A549 (cell line): ENCODE measurements at regions not wholly inside any gene's neighbourhood (a gene's known extent, or its start where the extent isn't known, plus 50 kb on each side); places are given as distances from the start of the nearest gene placed in this dataset.

Source experiments
- ATAC-seq, 2 experiments: fragments of 200-7000 bp in 1 of 2; fragments of >200 bp in 1 of 2; cut with Nextera tagmentation in 1 of 2; cut with Tn5 transposase in 1 of 2; 3 replicates each; pipeline versions ENCODE4 v1.8.0 to v1.9.1; 2018 to 2020; ENCODE audit warnings: mild to moderate bottlenecking in 1 of 2, moderate library complexity in 1 of 2
- CTCF ChIA-PET: fragments of 300-600 bp; sonication (Branson Sonifier 250); formaldehyde crosslinking; extraction: SDS; loops from one replicate; lab custom pipeline; 2021; ENCODE audit warnings: antibody characterized with exemption, inconsistent platforms; lab: Yijun Ruan, JAX
- POLR2A ChIA-PET: fragments of 350-600 bp; formaldehyde crosslinking; extraction: SDS; loops from one replicate; lab custom pipeline; 2021; ENCODE audit warnings: antibody characterized with exemption, inconsistent platforms; lab: Yijun Ruan, JAX
- DNase-seq, 2 experiments: peaks; one replicate each; pipeline versions ENCODE4 v3.0.0 to v3.0.0-alpha.2; 2011 to 2016; ENCODE audit warnings: low read depth in 1 of 2, low spot score in 1 of 2
- FAIRE-seq: peaks from 2 replicates; lab custom pipeline; 2011; peaks lifted over from hg19 to GRCh38; lab: Jason Lieb, UNC
- H3K27ac ChIP-seq, 2 experiments: fragments of >200 bp; sonication (Bioruptor Twin); formaldehyde crosslinking; 3 replicates each; pipeline ENCODE4 v1.5.1; 2016 to 2017
- H3K4me1 ChIP-seq: fragments of >200 bp; sonication (Bioruptor Twin); formaldehyde crosslinking; 3 replicates; pipeline ENCODE4 v1.6.1; 2016
- H3K4me2 ChIP-seq: fragments of >200 bp; sonication (Bioruptor Twin); formaldehyde crosslinking; 3 replicates; pipeline ENCODE4 v1.6.1; 2016
- H3K4me3 ChIP-seq: fragments of >200 bp; sonication (Bioruptor Twin); formaldehyde crosslinking; 3 replicates; pipeline ENCODE4 v1.5.1; 2016
- H3K9me3 ChIP-seq: fragments of >200 bp; sonication (Bioruptor Twin); formaldehyde crosslinking; 3 replicates; pipeline ENCODE4 v1.6.1; 2016
- ATOH8 ChIP-seq: fragments of 250-450 bp; sonication (Bioruptor Pico); IDR thresholded peaks from 2 replicates; pipeline ENCODE4 v1.5.0; 2020; ENCODE audit warnings: low read depth, mild to moderate bottlenecking, moderate library complexity
- CBX2 ChIP-seq: fragments of 200-600 bp; sonication (generic); IDR thresholded peaks from 2 replicates; pipeline ENCODE4 v1.6.1; 2016; ENCODE audit warnings: low read depth, mild to moderate bottlenecking, borderline replicate concordance
- CEBPB ChIP-seq, 2 experiments: fragments of >200 bp in 1 of 2; sonication (Bioruptor Twin) in 1 of 2; formaldehyde crosslinking in 1 of 2; IDR thresholded peaks; 2 replicates each; pipeline ENCODE4 v1.6.1; 2012 to 2016
- EHF ChIP-seq: fragments of 250-450 bp; sonication (Bioruptor Pico); IDR thresholded peaks from 2 replicates; pipeline ENCODE4 v1.5.0; 2020; ENCODE audit warnings: mild to moderate bottlenecking
- ESRRA ChIP-seq: fragments of 150-350 bp; IDR thresholded peaks from 2 replicates; pipeline ENCODE4 v1.6.1; 2014; ENCODE audit warnings: mild to moderate bottlenecking, low read length, borderline replicate concordance
- FOSL2 ChIP-seq, 2 experiments: fragments of 450-650 bp in 1 of 2; fragments of >200 bp in 1 of 2; sonication (Bioruptor Twin) in 1 of 2; formaldehyde crosslinking; IDR thresholded peaks; 2 replicates each; pipeline versions ENCODE4 v1.5.0 to v1.6.1; 2016 to 2020; ENCODE audit warnings: mild to moderate bottlenecking in 1 of 2, moderate library complexity in 1 of 2
- HES2 ChIP-seq: fragments of >200 bp; sonication (Bioruptor Twin); formaldehyde crosslinking; IDR thresholded peaks from 2 replicates; pipeline ENCODE4 v1.6.1; 2016
- HEYL ChIP-seq: fragments of 250-450 bp; sonication (Bioruptor Pico); IDR thresholded peaks from 2 replicates; pipeline ENCODE4 v1.8.0; 2021; ENCODE audit warnings: mild to moderate bottlenecking, moderate library complexity
- HOXB5 ChIP-seq: fragments of 250-450 bp; sonication (Bioruptor Pico); IDR thresholded peaks from 2 replicates; pipeline ENCODE4 v1.5.0; 2020; ENCODE audit warnings: mild to moderate bottlenecking, moderate library complexity
- JUN ChIP-seq, 2 experiments: fragments of >200 bp; sonication (Bioruptor Twin); formaldehyde crosslinking; IDR thresholded peaks; 2 replicates in 1 of 2; 3 replicates in 1 of 2; pipeline ENCODE4 v1.6.1; 2016 to 2017
- JUNB ChIP-seq: fragments of >200 bp; sonication (Bioruptor Twin); formaldehyde crosslinking; IDR thresholded peaks from 2 replicates; pipeline ENCODE4 v1.6.1; 2016
- KDM1A ChIP-seq: fragments of 200-600 bp; sonication (generic); IDR thresholded peaks from 2 replicates; pipeline ENCODE4 v1.6.1; 2016; ENCODE audit warnings: low read depth, mild to moderate bottlenecking
- MAX ChIP-seq: IDR thresholded peaks from 2 replicates; pipeline ENCODE4 v1.6.1; 2012
- NFE2L2 ChIP-seq: fragments of 150-350 bp; conservative IDR thresholded peaks from 2 replicates; pipeline ENCODE4 v1.6.1; 2014; ENCODE audit warnings: low read length
- NPAS2 ChIP-seq: fragments of 250-450 bp; sonication (Bioruptor Pico); IDR thresholded peaks from 2 replicates; pipeline ENCODE4 v1.8.0; 2022; ENCODE audit warnings: mild to moderate bottlenecking, moderate library complexity, borderline replicate concordance
- NR3C1 ChIP-seq: fragments of >200 bp; sonication (Bioruptor Twin); formaldehyde crosslinking; IDR thresholded peaks from 3 replicates; pipeline ENCODE4 v1.6.1; 2017
- POLR2A ChIP-seq: IDR thresholded peaks from 2 replicates; pipeline ENCODE4 v1.6.1; 2012; ENCODE audit warnings: mild to moderate bottlenecking, low read length
- RCOR1 ChIP-seq: fragments of 150-350 bp; IDR thresholded peaks from 2 replicates; pipeline ENCODE4 v1.6.1; 2014; ENCODE audit warnings: antibody characterized with exemption, low read length, low read depth
- RNF2 ChIP-seq: fragments of 200-600 bp; sonication (generic); IDR thresholded peaks from 2 replicates; pipeline ENCODE4 v1.6.1; 2016; ENCODE audit warnings: low read depth, mild to moderate bottlenecking, antibody characterized with exemption, moderate library complexity, borderline replicate concordance
- SMC3 ChIP-seq: fragments of >200 bp; sonication (Bioruptor Twin); formaldehyde crosslinking; IDR thresholded peaks from 3 replicates; pipeline ENCODE4 v1.6.1; 2018; ENCODE audit warnings: inconsistent platforms
- TFCP2L1 ChIP-seq: fragments of 250-450 bp; sonication (Bioruptor Pico); IDR thresholded peaks from 2 replicates; pipeline ENCODE4 v1.5.0; 2021; ENCODE audit warnings: mild to moderate bottlenecking
- ZFP36 ChIP-seq: fragments of 450-650 bp; IDR thresholded peaks from 2 replicates; pipeline ENCODE4 v1.6.1; 2014; ENCODE audit warnings: borderline replicate concordance; ENCODE audit not compliant: partially characterized antibody
- WGBS: methylation state at CpG from one replicate; pipeline ENCODE4 v1.1.6; 2017; ENCODE audit errors: missing lambda C conversion rate; 5-methylcytosine and 5-hydroxymethylcytosine counted together
- TF ChIP-seq, protein P1 (sequence below): fragments of 250-450 bp; sonication (Bioruptor Pico); IDR thresholded peaks from 2 replicates; pipeline ENCODE4 v1.5.0; 2021; ENCODE audit warnings: mild to moderate bottlenecking, moderate library complexity, borderline replicate concordance
- TF ChIP-seq, protein P2 (sequence below): fragments of 150-350 bp; IDR thresholded peaks from 2 replicates; pipeline ENCODE4 v1.6.1; 2014; ENCODE audit warnings: low read depth, mild to moderate bottlenecking, low read length

DNA sequence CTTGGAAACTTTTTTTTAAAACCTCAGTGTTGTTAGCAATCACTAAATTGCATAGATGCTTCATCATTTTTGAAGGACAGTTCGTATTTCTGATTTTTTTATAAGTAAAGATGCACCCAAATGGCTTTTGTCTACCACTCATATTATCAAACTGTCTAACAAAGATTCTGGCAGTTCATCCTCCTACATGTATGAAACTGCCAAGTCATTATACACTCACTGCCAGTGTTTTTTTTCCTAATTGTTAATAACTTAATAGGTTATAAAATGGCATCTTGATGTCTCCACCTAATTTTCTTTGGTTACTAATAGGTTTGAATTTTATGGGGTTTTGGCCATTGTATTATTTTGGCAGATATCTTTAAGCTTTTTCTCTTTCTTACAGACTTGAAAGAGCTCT is 77.0 kb downstream of the HTR5A start:
- POLR2A ChIA-PET, result no interaction called here
- CTCF ChIA-PET, result interaction anchor here (1.4 to 1.5 kb wide), 2 partner anchors 8 to 44 kb away, joined by 3 to 4 read pairs; no protein-coding TSS in a partner anchor
- Histone ChIP-seq H3K4me3 (no peak overlapping the region), H3K4me2 (no peak overlapping the region), H3K4me1 (no peaks in the 10 kb centered on the region), H3K9me3 (no peaks in the 10 kb centered on the region; the same call in 2 of the 3 replicates), H3K27ac (no peak overlapping the region)
- no peak for FAIRE-seq
- no peak for ATAC-seq
- WGBS, result 2% methylated on average over 1 of the region's 1 CpG
- no peak for TF ChIP-seq KDM1A
- TF ChIP-seq NFE2L2, result peak; percentile 38; the same call in 1 of the 2 replicates
- no peak for DNase-seq

- no peak for FAIRE-seq
- ATAC-seq, result no peak
- TF ChIP-seq ESRRA (no peak), RCOR1 (no peak), HEYL (CRISPR knock-in tag) (no peak), JUNB (no peak), MAX (no peak), TFCP2L1 (CRISPR knock-in tag) (no peak), HOXB5 (CRISPR knock-in tag) (no peak), FOSL2 (IDR thresholded peaks at IDR 0.05) (no peak), FOSL2 (CRISPR knock-in tag; IDR thresholded peaks at IDR 0.05) (no peak), HES2 (no peak)
- TF ChIP-seq, protein P1, sequence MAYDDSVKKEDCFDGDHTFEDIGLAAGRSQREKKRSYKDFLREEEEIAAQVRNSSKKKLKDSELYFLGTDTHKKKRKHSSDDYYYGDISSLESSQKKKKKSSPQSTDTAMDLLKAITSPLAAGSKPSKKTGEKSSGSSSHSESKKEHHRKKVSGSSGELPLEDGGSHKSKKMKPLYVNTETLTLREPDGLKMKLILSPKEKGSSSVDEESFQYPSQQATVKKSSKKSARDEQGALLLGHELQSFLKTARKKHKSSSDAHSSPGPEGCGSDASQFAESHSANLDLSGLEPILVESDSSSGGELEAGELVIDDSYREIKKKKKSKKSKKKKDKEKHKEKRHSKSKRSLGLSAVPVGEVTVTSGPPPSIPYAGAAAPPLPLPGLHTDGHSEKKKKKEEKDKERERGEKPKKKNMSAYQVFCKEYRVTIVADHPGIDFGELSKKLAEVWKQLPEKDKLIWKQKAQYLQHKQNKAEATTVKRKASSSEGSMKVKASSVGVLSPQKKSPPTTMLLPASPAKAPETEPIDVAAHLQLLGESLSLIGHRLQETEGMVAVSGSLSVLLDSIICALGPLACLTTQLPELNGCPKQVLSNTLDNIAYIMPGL, result no peak
- ChIA-PET CTCF (interaction anchor here (1.4 to 1.5 kb wide), 2 partner anchors 8 to 43 kb away, joined by 3 to 4 read pairs; no protein-coding TSS in a partner anchor), POLR2A (no interaction called here)
- DNase-seq, result no peak
- H3K4me1 ChIP-seq, result no peaks in the 10 kb centered on the region
- H3K9me3 ChIP-seq, result no peaks in the 10 kb centered on the region; the same call in 2 of the 3 replicates
- 0% methylated on average over 2 of the region's 2 CpGs for WGBS
- H3K4me3 ChIP-seq, result no peak overlapping the region
- H3K4me2 ChIP-seq, result no peak overlapping the region
- H3K27ac ChIP-seq, result no peak overlapping the region
These were observed 77.5 kb downstream of the HTR5A start for GRCh38 chr7:155147624-155148023.

DNA sequence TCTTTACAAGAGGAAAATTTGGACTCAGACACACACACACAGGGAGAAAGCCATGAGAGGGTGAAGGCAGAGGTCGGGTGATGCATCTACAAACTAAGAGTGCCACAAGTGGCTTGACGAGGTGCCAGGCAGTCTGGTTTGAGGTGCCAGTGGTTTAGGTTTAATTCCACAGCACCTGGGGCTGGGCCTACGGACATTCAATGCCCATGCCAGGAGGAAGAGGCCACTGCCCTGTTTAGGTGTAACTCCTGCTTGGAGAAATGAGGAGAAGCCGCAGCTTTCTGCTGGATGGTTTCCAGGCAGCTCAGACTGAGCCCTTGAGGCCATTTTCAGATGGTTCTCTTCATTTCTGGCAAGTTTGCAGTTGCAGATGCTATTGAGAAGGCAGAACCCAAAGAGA is 83.6 kb downstream of the HTR5A start:
- Histone ChIP-seq H3K4me1 (no peaks in the 10 kb centered on the region), H3K9me3 (peaks cover 4% of the 10 kb centered on the region; the same call in 1 of the 3 replicates), H3K4me2 (no peak overlapping the region), H3K4me3 (no peak overlapping the region), H3K27ac (no peak overlapping the region)
- WGBS, result 2% methylated on average over 4 of the region's 4 CpGs
- ATAC-seq (no peak), DNase-seq (no peak), FAIRE-seq (no peak)
- POLR2A ChIA-PET, result no interaction called here
- CTCF ChIA-PET, result no interaction called here
- TF ChIP-seq POLR2A (no peak), HES2 (no peak), ATOH8 (CRISPR knock-in tag) (no peak), CBX2 (no peak), CEBPB (IDR thresholded peaks at IDR 0.05) (no peak), RCOR1 (no peak), SMC3 (no peak), JUN (IDR thresholded peaks at IDR 0.05) (no peak), NPAS2 (no peak), NR3C1 (no peak), RNF2 (no peak), EHF (no peak), ZFP36 (no peak)
- TF ChIP-seq, protein P2, sequence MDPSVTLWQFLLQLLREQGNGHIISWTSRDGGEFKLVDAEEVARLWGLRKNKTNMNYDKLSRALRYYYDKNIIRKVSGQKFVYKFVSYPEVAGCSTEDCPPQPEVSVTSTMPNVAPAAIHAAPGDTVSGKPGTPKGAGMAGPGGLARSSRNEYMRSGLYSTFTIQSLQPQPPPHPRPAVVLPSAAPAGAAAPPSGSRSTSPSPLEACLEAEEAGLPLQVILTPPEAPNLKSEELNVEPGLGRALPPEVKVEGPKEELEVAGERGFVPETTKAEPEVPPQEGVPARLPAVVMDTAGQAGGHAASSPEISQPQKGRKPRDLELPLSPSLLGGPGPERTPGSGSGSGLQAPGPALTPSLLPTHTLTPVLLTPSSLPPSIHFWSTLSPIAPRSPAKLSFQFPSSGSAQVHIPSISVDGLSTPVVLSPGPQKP, result no peak
